ENCODE measurements at regions not wholly inside any gene's neighbourhood (a gene's known extent, or its start where the extent isn't known, plus 50 kb on each side); places are given as distances from the start of the nearest gene placed in this dataset.
A peak's percentile ranks its signal among the peaks of the same experiment; 100 is the strongest.

- no peak overlapping the region for H3K4me3 ChIP-seq (ENCODE audit: low read depth, low read length)
- no peak for DNase-seq (ENCODE audit: low read depth)
- TF ChIP-seq POLR2A (IDR thresholded peaks at IDR 0.05; ENCODE audit: extremely low read depth, insufficient read length) = no peak
- no peak for TF ChIP-seq MAX (IDR thresholded peaks at IDR 0.05; ENCODE audit: low read depth, low read length)
- no peak for TF ChIP-seq CTCF (IDR thresholded peaks at IDR 0.05; ENCODE audit: low read depth, low read length)
- no peak for TF ChIP-seq MYC (IDR thresholded peaks at IDR 0.05; ENCODE audit: low read depth, low read length)
Observed at GRCh38 chr2:105691947-105692390, 52.7 kb upstream of the NCK2 start.

DNA sequence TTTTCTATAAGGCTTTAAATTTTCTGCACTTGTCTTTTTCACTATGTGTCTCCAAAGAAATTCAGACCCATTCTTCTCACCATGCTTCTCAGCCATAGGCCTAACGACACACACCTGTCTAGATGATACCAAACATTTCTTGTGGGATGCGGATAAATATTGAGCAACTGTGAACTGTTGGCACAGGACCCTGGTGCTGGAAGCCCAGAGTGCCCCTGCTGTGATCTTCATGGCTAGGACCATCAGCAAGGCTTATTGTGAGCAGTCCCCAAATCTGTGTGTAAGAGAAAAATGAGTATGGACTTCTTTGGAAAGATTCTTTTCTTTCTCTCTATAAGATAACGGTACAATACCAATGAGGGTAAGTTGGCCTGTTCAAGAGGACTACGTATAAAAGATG, 54.1 kb upstream of the NCK2 start:
- no peak for DNase-seq (ENCODE audit: low read depth)
- no peak overlapping the region for H3K4me3 ChIP-seq (ENCODE audit: low read depth, low read length)
- TF ChIP-seq POLR2A (IDR thresholded peaks at IDR 0.05; ENCODE audit: extremely low read depth, insufficient read length) = no peak
- TF ChIP-seq CTCF (IDR thresholded peaks at IDR 0.05; ENCODE audit: low read depth, low read length) = no peak
- no peak for TF ChIP-seq MAX (IDR thresholded peaks at IDR 0.05; ENCODE audit: low read depth, low read length)
- TF ChIP-seq MYC (IDR thresholded peaks at IDR 0.05; ENCODE audit: low read depth, low read length) = no peak

GRCh38 chr2:105689484-105689883, 55.2 kb upstream of the NCK2 start:
- no peak overlapping the region for H3K4me3 ChIP-seq (ENCODE audit: low read depth, low read length)
- TF ChIP-seq MAX (IDR thresholded peaks at IDR 0.05; ENCODE audit: low read depth, low read length) (no peak), MYC (IDR thresholded peaks at IDR 0.05; ENCODE audit: low read depth, low read length) (no peak), CTCF (IDR thresholded peaks at IDR 0.05; ENCODE audit: low read depth, low read length) (no peak), POLR2A (IDR thresholded peaks at IDR 0.05; ENCODE audit: extremely low read depth, insufficient read length) (no peak)
- DNase-seq (ENCODE audit: low read depth) = no peak

GRCh38 chr2:105688946-105689345, 55.8 kb upstream of the NCK2 start:
- no peak for DNase-seq (ENCODE audit: low read depth)

DNA sequence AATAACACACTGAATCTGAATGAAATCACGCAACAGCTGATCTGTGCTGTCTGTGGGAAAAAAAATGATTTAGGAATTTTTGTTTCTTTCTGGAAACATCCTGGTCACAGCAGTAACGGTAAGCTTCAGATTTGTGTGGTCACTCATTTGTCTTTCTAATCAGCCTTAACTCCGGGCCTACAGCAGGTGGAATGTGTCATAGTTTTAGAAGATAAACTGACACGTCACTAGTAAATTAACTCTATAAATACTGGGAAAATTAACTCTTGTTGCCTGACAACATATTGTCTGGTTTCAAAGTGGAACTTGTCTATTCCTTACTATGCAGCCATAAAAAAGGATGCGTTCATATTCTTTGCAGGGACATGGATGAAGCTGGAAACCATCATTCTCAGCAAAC, 58.1 kb upstream of the NCK2 start:
- no peak for DNase-seq (ENCODE audit: low read depth)
- no peak overlapping the region for H3K4me3 ChIP-seq (ENCODE audit: low read depth, low read length)
- TF ChIP-seq MYC (IDR thresholded peaks at IDR 0.05; ENCODE audit: low read depth, low read length) (no peak), POLR2A (IDR thresholded peaks at IDR 0.05; ENCODE audit: extremely low read depth, insufficient read length) (no peak), CTCF (IDR thresholded peaks at IDR 0.05; ENCODE audit: low read depth, low read length) (no peak), MAX (IDR thresholded peaks at IDR 0.05; ENCODE audit: low read depth, low read length) (no peak)

More at GRCh38 chr2:105688946-105689345, 55.8 kb upstream of the NCK2 start:
- H3K4me3 ChIP-seq (ENCODE audit: low read depth, low read length) = no peak overlapping the region
- no peak for TF ChIP-seq CTCF (IDR thresholded peaks at IDR 0.05; ENCODE audit: low read depth, low read length)

- peak; percentile 62 for DNase-seq (ENCODE audit: low read depth)
- TF ChIP-seq MAX (IDR thresholded peaks at IDR 0.05; ENCODE audit: low read depth, low read length) (no peak), MYC (IDR thresholded peaks at IDR 0.05; ENCODE audit: low read depth, low read length) (no peak), POLR2A (IDR thresholded peaks at IDR 0.05; ENCODE audit: extremely low read depth, insufficient read length) (no peak), CTCF (IDR thresholded peaks at IDR 0.05; ENCODE audit: low read depth, low read length) (no peak)
- no peak overlapping the region for H3K4me3 ChIP-seq (ENCODE audit: low read depth, low read length)
Observed at GRCh38 chr2:105683011-105683492, 61.7 kb upstream of the NCK2 start.

All from NB4 (cell line).